Head of caudate nucleus (tissue), 42 donors: ENCODE measurements at regions not wholly inside any gene's neighbourhood (a gene's known extent, or its start where the extent isn't known, plus 50 kb on each side); places are given as distances from the start of the nearest gene placed in this dataset.

Source experiments
- DNase-seq, 42 donors: peaks; one replicate each; pipeline versions ENCODE4 v3.0.0 to v3.0.0-alpha.2; 2020 to 2021; ENCODE audit warnings: mixed read lengths in 7 of 42
- intact Hi-C: fragments of 100-400 bp; cut with DNase I; formaldehyde crosslinking; loops from one replicate; pipeline ENCODE4 v1.15.0; 2022

GRCh38 chr7:38002689-38003088 lies 82.2 kb downstream of the EPDR1 start:
- DNase-seq: no peak
- intact Hi-C loops: no loop called here

- intact Hi-C loops: no loop called here
These were observed 86.1 kb downstream of the EPDR1 start for GRCh38 chr7:38006559-38006958.

GRCh38 chr7:38007096-38007495 lies 86.7 kb downstream of the EPDR1 start:
- DNase-seq: no peak

More at GRCh38 chr7:38006559-38006958, 86.1 kb downstream of the EPDR1 start:
- DNase-seq: no peak

GRCh38 chr7:38013246-38013645 lies 92.8 kb downstream of the EPDR1 start:
- intact Hi-C loops: no loop called here
- no peak for DNase-seq

More at GRCh38 chr7:38007096-38007495, 86.7 kb downstream of the EPDR1 start:
- intact Hi-C loops: no loop called here

DNA sequence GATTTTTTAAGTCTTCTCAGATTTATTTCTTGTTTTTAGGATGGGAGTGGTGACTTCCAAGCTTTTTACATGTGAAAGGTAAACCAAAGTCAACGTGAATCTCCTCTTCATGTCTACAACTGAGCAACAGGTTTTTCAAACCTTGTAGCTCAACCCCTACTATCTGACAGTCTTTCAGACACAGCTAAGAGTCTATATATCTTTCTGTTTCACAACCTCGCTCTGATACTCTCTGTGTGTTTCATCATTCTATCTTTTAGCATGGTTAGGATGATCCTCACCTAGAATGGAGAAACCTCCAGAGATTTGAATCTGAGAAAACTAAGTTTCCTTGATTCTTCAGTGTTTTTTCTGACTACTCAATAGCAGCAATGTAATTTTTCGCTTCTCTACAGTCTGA lies 96.1 kb downstream of the EPDR1 start:
- no peak for DNase-seq
- intact Hi-C loops: no loop called here

- intact Hi-C loops: no loop called here
- no peak for DNase-seq
These were observed 96.9 kb downstream of the EPDR1 start for GRCh38 chr7:38017320-38017719.

DNA sequence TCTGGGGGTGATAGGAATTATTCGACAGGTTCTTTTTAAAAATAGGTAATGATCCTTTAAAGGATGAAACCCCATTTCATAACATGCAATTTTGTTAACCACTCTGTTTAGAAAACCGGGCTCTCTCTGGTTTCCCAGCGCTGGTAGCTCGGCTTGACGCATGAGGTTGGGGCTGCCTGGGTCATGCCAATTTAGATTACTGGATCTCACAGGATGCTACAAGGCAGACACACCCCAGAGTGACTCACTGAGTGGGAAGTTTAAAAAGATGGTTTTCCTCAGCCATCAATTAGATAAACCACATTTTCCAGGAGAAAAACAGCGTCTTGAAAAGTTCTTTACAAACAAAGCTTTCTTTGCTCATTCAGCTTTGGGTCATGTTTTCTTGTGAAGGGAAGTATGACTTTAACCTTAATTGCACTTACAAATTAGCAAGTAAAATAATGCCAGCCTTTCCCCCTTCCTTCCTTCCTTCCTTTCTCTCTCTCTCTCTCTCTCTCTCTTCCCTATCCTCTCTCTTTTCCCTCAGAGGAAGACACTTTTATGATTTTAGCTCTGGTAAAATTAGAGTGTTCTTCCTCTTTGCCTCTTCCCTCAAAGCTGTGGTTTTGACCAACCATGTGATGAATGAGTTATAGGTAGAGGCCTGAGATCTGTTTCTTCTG lies 99.8 kb downstream of the EPDR1 start:
- DNase-seq: no peak
- intact Hi-C loops: no loop called here

DNA sequence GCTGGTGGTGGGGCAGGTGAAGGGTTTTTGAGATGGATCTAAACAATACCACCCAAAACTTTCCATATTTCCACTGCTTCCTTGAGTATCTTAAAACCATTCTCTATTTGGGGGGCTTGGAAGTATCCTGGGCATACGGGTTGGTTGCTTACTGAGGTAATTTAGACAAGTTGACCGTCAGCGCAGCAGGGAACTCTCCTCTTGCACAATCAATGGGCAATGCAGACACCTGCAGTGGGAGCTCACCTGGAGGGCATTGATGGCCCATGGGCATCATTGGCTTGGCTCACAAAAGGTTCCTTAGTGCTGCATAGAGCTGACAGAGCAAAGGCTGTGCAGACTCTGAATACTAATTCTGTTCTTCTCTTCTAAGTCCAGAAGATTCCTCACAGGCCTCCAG lies 101.5 kb downstream of the EPDR1 start:
- no peak for DNase-seq
- intact Hi-C loops: no loop called here

DNA sequence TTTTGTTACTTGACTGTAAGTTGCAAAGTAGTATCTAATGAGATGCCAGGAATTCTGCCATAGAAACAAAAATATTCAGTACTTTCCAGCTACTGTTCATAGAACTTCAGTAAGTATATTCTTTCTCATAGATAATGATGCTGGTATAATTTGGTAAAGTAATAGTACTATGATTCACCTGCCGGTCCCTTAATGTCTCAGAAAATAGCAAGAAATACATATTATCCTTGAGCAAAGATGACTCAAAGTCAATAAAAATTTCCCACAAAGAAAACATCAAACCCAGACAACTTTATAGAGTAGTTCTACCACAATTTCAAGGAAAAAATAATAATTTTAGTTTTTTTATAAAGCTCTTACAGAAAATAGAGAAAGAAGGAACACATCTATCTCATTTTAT lies 105.4 kb downstream of the EPDR1 start:
- DNase-seq: no peak
- intact Hi-C loops: no loop called here

DNA sequence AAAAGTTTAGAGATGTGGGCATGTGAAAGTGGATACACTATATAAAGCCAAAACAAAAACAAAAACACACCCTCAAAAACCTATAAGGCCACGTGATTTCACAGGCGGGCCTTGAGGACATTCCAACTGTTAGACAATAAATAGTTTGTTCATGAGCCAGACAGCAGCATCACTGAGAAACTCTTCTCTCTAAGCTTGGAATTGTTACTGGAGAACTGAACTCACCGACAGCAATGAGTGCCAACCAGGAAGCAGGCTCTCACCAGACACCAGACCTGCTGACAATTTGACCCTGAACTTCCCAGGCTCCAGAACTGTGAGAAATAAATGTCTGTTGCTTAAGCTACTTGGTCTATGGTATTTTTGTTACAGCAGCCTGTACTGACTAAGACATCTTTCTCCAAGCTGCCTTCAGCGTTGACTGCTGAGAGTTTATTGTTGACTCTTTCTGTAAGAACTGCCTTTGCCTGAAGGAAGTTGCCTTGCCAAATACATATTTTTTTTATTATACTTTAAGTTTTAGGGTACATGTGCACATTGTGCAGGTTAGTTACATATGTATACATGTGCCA lies 107.5 kb downstream of the EPDR1 start:
- intact Hi-C loops: no loop called here
- no peak for DNase-seq

GRCh38 chr7:38034062-38034908 lies 113.8 kb downstream of the EPDR1 start:
- DNase-seq: no peak
- intact Hi-C loops: no loop called here

DNA sequence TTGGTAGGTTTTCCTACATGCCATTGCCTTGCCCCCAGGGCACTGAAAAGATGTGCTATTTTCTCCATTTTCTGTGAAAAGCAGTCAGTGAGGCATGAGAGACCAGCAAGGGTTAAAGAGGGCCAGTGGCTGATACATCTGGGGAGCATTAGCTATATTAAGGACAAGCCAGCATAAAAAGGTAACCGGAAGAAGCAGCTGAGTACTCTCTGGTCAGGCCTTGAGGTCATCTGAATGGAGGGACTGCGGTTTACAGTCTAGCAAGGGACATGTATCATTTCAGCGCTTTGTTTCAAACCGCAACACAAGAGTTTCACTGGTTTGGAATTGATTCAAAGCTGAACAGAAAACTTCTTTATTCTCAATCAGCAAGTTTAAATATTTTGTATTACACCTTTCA lies 120.4 kb downstream of the EPDR1 start:
- DNase-seq: no peak
- intact Hi-C loops: no loop called here

- DNase-seq: no peak
- intact Hi-C loops: no loop called here
These were observed 128.4 kb upstream of the STARD3NL start for GRCh38 chr7:38049679-38050078.

DNA sequence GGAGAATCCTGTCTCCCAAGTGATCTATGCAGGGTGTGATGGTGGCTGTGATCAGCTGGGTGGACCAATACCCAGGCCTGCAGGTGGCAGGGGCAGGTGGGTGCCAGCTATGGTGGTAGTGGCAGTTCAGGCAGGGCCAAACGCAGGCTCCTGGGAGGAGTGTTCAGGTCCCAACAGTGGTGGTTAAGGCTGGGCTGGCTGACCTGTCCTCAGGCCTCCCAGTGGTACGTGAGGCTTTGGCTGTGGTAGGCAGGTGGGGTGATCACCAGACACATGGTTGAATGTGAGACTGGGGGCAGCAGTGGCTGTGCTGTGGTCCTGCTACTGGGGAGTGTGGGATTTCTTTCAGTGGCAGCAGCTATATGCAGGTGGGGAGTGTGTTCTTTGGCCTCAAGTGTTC lies 126.7 kb upstream of the STARD3NL start:
- DNase-seq: no peak
- intact Hi-C loops: no loop called here

DNA sequence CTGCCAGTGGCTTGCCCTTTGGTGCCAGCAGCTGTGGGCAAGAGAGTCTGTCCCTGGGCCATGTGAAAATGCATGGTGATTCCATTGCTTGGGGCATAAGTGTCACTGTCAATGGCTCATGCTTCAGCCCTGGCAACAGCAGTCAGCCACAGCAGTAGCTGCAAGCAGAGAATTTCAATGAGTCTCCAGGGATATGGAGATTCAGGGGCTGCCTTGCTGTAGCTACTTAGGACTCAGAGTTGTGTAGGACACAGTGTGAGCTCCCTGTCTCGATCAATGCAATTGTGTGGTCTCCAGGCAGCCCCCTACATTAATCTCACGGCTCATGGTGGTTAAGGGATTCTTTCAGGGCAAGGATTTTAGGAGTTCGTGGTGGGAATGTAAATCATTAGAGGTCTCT lies 126.3 kb upstream of the STARD3NL start:
- intact Hi-C loops: no loop called here
- peak in 2 of 42 donors; percentile 6 to 40 for DNase-seq

GRCh38 chr7:38052786-38053185 lies 125.3 kb upstream of the STARD3NL start:
- intact Hi-C loops: no loop called here
- DNase-seq: no peak

GRCh38 chr7:38054199-38054598 lies 123.8 kb upstream of the STARD3NL start:
- no peak for DNase-seq
- intact Hi-C loops: no loop called here

DNA sequence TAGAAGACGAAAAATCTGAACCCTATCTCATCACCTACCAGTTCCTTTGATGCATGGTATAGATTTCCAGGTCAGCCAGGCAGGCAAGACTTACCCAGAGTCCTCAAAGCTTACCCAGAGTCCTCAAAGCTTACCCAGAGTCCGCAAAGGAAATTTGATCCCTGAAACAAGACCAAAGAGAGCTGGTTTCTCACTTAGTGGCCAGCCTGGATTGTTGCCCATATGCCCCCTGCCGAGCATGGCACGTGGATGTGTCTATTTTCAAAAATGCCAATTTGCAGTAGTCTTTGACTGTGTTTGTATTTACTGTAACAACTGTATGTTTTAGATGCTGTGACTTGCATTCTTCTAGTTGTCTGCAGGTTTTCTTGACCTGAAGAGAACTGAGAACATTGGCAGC lies 120.2 kb upstream of the STARD3NL start:
- intact Hi-C loops: no loop called here
- no peak for DNase-seq

- intact Hi-C loops: no loop called here
These were observed 117.9 kb upstream of the STARD3NL start for GRCh38 chr7:38060116-38060515.

DNA sequence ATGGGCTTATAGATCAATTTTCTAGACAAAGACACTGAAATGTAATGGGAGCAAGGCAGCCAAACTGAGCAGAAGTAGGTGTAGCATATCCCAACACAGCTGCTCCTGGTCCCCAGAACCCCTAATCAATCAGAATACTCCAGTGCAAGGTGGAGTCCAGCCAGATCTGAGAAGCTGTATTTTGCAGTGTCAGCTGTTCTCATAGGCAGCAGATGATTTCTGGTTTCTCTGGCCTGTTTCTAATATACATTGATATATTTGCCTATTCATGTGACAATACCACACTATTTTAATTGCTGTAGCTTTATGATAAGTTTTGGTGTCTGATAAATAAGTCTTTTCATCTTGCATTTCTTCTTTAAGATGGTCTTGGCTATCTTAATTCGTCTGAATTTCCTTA lies 117.4 kb upstream of the STARD3NL start:
- intact Hi-C loops: no loop called here
- DNase-seq: no peak

More at GRCh38 chr7:38060116-38060515, 117.9 kb upstream of the STARD3NL start:
- no peak for DNase-seq
